ENCODE measurements at regions not wholly inside any gene's neighbourhood (a gene's known extent, or its start where the extent isn't known, plus 50 kb on each side); places are given as distances from the start of the nearest gene placed in this dataset.

- Histone ChIP-seq H3K4me1 (no peaks in the 10 kb centered on the region), H3K36me3 (no peaks in the 10 kb centered on the region), H3K27me3 (ENCODE audit: low read depth) (no peaks in the 10 kb centered on the region), H3K27ac (no peak overlapping the region), H3K4me3 (no peak overlapping the region), H3K9me3 (no peaks in the 10 kb centered on the region)
- intact Hi-C loops (cut with DNase I): no loop called here
- ATAC-seq (no peak), DNase-seq (no peak)
- no peak for TF ChIP-seq CTCF (IDR thresholded peaks at IDR 0.05)
Measured at GRCh38 chr14:82482345-82482744, 948.7 kb upstream of the SEL1L start.

GRCh38 chr14:82488473-82488872 lies 954.8 kb upstream of the SEL1L start:
- intact Hi-C loops (cut with DNase I): no loop called here
- Histone ChIP-seq H3K9me3 (no peaks in the 10 kb centered on the region), H3K27ac (no peak overlapping the region), H3K4me3 (no peak overlapping the region), H3K36me3 (no peaks in the 10 kb centered on the region), H3K4me1 (no peaks in the 10 kb centered on the region), H3K27me3 (ENCODE audit: low read depth) (no peaks in the 10 kb centered on the region)
- no peak for DNase-seq
- ATAC-seq: no peak
- TF ChIP-seq CTCF (IDR thresholded peaks at IDR 0.05): no peak

- intact Hi-C loops (cut with DNase I): no loop called here
- DNase-seq: no peak
- ATAC-seq: no peak
- no peaks in the 10 kb centered on the region for H3K4me1 ChIP-seq
- no peaks in the 10 kb centered on the region for H3K9me3 ChIP-seq
- H3K27me3 ChIP-seq (ENCODE audit: low read depth): no peaks in the 10 kb centered on the region
- no peaks in the 10 kb centered on the region for H3K36me3 ChIP-seq
- no peak for TF ChIP-seq CTCF (IDR thresholded peaks at IDR 0.05)
- H3K4me3 ChIP-seq: no peak overlapping the region
- H3K27ac ChIP-seq: no peak overlapping the region
Measured at GRCh38 chr14:82490397-82490796, 956.7 kb upstream of the SEL1L start.

GRCh38 chr14:82492157-82492556 lies 958.5 kb upstream of the SEL1L start:
- no peak for TF ChIP-seq CTCF (IDR thresholded peaks at IDR 0.05)
- ATAC-seq (no peak), DNase-seq (no peak)
- Histone ChIP-seq H3K27ac (no peak overlapping the region), H3K4me1 (no peaks in the 10 kb centered on the region), H3K36me3 (no peaks in the 10 kb centered on the region), H3K9me3 (no peaks in the 10 kb centered on the region), H3K27me3 (ENCODE audit: low read depth) (no peaks in the 10 kb centered on the region), H3K4me3 (no peak overlapping the region)
- intact Hi-C loops (cut with DNase I): no loop called here

- intact Hi-C loops (cut with DNase I): no loop called here
- no peaks in the 10 kb centered on the region for H3K9me3 ChIP-seq
- DNase-seq (no peak), ATAC-seq (no peak)
- no peak overlapping the region for H3K27ac ChIP-seq
- H3K27me3 ChIP-seq (ENCODE audit: low read depth): no peaks in the 10 kb centered on the region
- H3K4me3 ChIP-seq: no peak overlapping the region
- no peaks in the 10 kb centered on the region for H3K36me3 ChIP-seq
- no peaks in the 10 kb centered on the region for H3K4me1 ChIP-seq
- TF ChIP-seq CTCF (IDR thresholded peaks at IDR 0.05): no peak
Measured at GRCh38 chr14:82500222-82500621, 966.6 kb upstream of the SEL1L start.

- intact Hi-C loops (cut with DNase I): no loop called here
- no peak for TF ChIP-seq CTCF (IDR thresholded peaks at IDR 0.05)
- H3K27me3 ChIP-seq (ENCODE audit: low read depth): no peaks in the 10 kb centered on the region
- no peaks in the 10 kb centered on the region for H3K9me3 ChIP-seq
- no peak overlapping the region for H3K27ac ChIP-seq
- no peak for DNase-seq
- H3K4me3 ChIP-seq: no peak overlapping the region
- no peaks in the 10 kb centered on the region for H3K4me1 ChIP-seq
- no peaks in the 10 kb centered on the region for H3K36me3 ChIP-seq
- no peak for ATAC-seq
Measured at GRCh38 chr14:82501554-82501953, 967.9 kb upstream of the SEL1L start.
